A204.1 (cell line): ENCODE measurements at regions not wholly inside any gene's neighbourhood (a gene's known extent, or its start where the extent isn't known, plus 50 kb on each side); places are given as distances from the start of the nearest gene placed in this dataset.
"Not testable (repeated sequence)": the region's sequence is repeated elsewhere in the genome, so short reads cannot be mapped to it uniquely, and the experiment has no call there.

Source experiments
- FAIRE-seq: peaks from 2 replicates; lab custom pipeline; 2012; peaks lifted over from hg19 to GRCh38; lab: Jason Lieb, UNC

DNA sequence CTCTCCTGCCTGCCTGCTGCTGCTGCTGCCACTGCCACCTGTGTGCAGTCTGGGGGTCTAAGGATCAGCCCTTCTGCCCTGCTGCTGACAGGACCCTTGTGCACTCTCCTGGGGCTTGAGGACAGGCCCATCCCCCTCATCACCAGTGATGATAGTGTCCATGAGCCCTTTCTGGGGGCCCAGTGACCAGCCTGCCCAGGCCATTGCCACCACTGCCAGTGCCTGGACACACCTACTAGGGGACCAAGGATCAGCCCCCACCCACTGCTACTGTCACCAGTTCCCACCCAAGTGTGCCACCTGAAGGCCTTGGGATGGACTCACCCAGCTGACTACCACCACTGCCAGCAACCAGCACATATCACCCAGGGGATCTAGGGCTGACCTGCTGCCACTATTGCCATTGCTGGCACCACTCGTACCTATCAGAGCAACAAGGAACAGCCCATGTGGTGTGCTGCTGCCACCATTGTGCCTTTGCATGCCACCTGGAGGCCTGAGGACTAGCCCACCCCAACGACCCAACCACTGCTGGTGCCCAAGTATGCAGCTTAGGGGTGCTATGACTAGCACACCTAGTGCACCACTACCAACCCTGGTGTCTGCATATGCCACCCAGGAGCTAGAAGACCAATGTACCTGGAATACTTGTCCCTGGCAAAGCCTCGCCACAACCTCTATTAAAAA lies 994.3 kb downstream of the PCDH17 start:
- FAIRE-seq = no peak

- no peak for FAIRE-seq
These were observed 999.2 kb downstream of the PCDH17 start for GRCh38 chr13:58630794-58631193.

- no peak for FAIRE-seq
These were observed 1001.7 kb downstream of the PCDH17 start for GRCh38 chr13:58633226-58633625.

GRCh38 chr13:58655086-58655485 lies 1023.5 kb downstream of the PCDH17 start:
- FAIRE-seq = no peak

GRCh38 chr13:58660826-58661225 lies 1029.3 kb downstream of the PCDH17 start:
- no peak for FAIRE-seq

DNA sequence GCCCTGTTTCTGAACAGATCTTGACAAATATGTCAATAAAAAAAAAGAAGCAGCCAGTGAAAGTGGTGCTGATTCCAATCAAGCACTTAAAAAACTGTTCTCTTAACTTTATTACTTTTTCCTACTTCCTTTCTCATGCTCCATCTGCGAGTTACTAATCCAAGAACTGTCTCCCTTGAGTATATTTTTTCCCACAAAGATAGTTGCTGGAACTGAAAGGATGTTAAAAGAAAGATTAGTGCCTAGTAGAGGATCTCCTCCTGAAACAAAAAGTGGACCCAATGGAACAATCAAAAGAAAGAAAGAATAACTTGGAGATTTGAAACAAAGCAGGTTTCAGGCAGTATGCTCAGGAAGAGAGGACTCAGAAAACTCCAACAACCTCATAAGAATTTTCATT lies 1034.8 kb downstream of the PCDH17 start:
- FAIRE-seq = no peak

- FAIRE-seq = no peak
These were observed 1035.6 kb downstream of the PCDH17 start for GRCh38 chr13:58667096-58667495.

- FAIRE-seq = no peak
These were observed 1048.6 kb downstream of the PCDH17 start for GRCh38 chr13:58680115-58680514.

GRCh38 chr13:58682616-58683015 lies 1051.1 kb downstream of the PCDH17 start:
- FAIRE-seq = no peak

GRCh38 chr13:58687148-58687547 lies 1055.6 kb downstream of the PCDH17 start:
- FAIRE-seq = no peak

DNA sequence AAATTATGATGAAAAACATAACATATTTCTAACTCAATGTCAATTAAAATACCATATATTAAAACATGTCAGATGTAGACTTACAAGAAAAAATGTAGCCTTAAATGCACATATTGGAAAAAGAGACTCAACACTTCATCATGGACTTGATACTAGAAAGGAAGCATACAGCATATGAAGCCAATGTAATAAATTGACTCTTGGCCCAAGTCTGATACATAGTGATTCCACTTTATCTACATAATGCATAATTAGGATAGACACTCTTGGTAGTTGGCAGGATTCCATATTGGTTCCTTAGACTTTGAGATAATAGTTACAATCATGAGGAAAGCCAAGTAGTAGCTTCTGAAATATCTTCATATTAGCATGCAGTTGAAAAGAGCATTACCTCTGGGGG lies 1067.0 kb downstream of the PCDH17 start:
- FAIRE-seq = peak; percentile 6

GRCh38 chr13:58704953-58705352 lies 1073.4 kb downstream of the PCDH17 start:
- no peak for FAIRE-seq

DNA sequence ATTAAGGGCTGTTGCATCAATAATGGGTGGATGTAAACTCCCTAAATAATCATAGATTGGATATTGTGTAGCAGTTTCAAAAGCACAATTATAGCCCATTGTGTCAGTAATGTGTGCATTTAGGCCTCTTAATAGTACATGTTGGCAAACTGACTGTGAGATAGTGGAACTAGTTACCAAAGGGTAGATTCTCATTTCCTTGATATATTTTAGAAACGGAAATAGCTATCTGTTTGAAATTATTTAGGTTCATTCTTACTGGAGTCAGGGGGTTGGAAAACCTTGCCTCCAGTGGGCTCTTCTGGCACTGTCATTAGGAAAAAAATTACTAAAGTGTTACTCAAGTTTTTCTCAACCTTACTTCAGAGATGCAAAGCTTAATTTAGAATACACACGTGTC lies 1074.9 kb downstream of the PCDH17 start:
- FAIRE-seq = no peak

- no peak for FAIRE-seq
These were observed 1080.6 kb downstream of the PCDH17 start for GRCh38 chr13:58712191-58712590.

DNA sequence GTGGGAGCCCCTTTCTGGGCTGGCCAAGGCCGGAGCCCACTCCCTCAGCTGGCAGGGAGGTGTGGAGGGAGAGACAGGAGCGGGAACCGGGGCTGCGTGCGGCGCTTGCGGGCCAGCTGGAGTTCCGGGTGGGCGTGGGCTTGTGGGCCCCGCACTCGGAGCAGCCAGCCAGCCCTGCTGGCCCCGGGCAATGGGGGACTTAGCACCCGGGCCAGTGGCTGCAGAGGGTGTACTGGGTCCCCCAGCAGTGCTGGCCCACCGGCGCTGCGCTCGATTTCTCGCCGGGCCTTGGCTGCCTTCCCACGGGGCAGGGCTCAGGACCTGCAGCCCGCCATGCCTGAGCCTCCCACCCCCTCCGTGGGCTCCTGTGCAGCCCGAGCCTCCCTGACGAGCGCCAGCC lies 1082.5 kb downstream of the PCDH17 start:
- FAIRE-seq = not testable (repeated sequence)

- no peak for FAIRE-seq
These were observed 1089.7 kb downstream of the PCDH17 start for GRCh38 chr13:58721273-58721672.

DNA sequence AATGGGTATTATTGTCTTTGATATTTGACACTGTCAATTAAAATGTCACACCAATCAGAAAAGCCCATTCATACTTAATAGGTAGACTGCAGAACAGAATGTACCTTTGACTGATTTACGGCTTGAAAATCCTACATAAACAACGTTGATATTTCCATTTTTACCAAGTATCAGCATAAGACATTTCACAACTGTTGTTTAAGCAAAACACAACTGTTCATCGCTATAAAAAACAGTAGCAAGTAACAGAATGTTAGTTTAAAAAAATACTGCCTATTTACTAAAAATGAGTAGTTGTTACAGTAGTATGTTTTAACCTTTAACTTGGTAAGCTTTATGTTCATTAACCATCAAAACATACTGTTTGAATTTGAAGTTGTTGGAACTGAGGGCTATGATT lies 1096.6 kb downstream of the PCDH17 start:
- no peak for FAIRE-seq

DNA sequence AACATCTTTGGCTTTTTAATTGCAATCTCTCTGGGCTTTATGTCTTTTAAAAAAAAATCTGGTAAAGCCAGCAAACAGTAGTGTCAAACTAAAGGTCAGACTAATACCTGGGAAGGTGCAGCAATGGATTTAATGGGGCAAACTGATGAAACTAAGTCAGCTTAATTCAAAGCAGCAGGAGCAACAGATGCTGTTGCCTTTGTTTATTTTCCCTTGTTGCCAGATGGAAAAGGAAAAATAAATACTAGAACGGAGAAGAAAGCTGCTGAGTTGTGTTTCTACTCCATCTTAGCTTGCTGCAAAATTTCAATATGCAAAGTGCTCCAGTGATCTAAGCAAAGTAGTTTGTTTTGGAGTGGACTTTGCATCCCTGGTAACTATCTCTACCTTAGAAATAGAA lies 1097.8 kb downstream of the PCDH17 start:
- FAIRE-seq = no peak

DNA sequence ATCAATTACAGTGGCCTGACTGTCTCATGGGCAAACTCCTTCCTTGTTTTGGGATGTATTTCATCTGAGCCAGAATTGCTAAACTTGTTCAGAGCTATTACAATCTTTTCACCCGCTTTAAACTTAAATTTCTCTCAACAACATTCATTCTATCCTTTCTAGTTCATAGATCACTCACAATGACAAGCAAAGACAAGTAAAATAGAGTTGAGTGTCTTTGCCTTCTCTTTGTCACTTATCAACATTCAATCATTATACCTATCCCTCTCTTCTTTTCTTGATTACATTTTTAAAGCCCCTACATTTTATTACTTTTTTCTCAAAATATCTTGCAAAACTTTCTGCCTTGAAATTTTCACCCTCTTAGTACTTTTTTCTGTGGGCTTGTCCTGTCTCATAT lies 1113.1 kb downstream of the PCDH17 start:
- no peak for FAIRE-seq

DNA sequence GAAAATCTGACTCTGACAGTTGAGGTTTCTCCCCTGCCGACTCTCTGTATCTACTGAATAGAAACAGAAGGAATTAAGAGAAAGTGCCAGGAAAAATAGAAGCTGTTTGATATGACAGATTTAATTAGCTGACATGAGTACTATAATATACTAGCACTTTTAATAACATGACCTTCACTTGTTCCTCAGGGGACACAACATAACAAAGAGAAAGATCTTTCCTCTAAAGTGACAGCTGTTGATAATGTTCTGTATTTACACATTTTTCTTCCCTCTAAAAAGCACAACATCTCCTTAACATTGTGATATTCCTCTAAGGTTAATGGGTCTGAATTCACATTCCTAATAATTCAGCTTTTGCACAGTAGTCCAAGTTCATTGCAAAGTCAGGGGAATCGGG lies 1136.0 kb downstream of the PCDH17 start:
- no peak for FAIRE-seq

GRCh38 chr13:58773280-58773859 lies 1141.8 kb downstream of the PCDH17 start:
- no peak for FAIRE-seq

DNA sequence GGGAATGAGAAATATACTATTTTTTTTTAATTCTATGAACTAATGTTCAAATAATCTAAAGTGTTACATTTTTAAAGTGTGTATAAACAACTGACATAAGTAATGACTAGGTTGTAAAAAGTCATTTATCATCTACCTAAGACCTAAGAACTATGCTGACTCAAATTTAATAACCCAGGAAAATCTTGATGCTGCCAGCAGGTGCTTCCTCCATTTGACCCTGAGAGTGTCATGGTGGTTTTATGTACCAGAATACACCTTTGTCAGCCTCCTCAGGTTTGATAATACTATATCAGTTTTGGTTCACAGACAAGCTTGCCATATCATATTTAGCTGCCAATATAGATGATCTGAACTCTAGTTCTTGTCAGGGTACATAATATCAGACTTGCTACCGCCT lies 1151.2 kb downstream of the PCDH17 start:
- FAIRE-seq = no peak

GRCh38 chr13:58792854-58793253 lies 1161.3 kb downstream of the PCDH17 start:
- no peak for FAIRE-seq

GRCh38 chr13:58795715-58796114 lies 1164.2 kb downstream of the PCDH17 start:
- FAIRE-seq = no peak
